Fibroblast of skin of left quadriceps (primary cell): ENCODE measurements at regions not wholly inside any gene's neighbourhood (a gene's known extent, or its start where the extent isn't known, plus 50 kb on each side); places are given as distances from the start of the nearest gene placed in this dataset.
"Not testable (repeated sequence)": the region's sequence is repeated elsewhere in the genome, so short reads cannot be mapped to it uniquely, and the experiment has no call there.

Experiments used
- DNase-seq, 2 experiments: peaks; one replicate each; pipeline ENCODE4 v3.0.0-alpha.2; 2013; ENCODE audit warnings: low read depth in 2 of 2

DNA sequence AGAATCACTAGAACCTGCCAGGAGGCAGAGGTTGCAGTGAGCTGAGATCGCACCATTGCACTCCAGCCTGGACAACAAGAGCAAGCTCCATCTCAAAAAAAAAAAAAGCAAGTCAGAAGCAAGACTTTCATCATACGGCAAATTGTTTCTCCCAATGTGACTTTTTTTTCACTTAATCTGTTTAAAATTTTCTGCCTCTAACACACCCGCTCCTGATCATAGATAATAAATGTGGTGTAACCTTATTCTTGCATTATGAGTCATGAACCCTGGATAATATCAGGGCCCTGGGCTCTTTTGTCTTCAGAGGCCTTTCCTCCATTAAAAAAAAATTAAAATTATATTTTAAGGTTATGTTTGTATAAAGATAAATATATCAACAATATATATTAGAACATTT lies 111.4 kb upstream of the JCAD start:
- peak; percentile 63 to 65 for DNase-seq

GRCh38 chr10:30170146-30170545 lies 110.8 kb upstream of the JCAD start:
- DNase-seq = no peak

DNA sequence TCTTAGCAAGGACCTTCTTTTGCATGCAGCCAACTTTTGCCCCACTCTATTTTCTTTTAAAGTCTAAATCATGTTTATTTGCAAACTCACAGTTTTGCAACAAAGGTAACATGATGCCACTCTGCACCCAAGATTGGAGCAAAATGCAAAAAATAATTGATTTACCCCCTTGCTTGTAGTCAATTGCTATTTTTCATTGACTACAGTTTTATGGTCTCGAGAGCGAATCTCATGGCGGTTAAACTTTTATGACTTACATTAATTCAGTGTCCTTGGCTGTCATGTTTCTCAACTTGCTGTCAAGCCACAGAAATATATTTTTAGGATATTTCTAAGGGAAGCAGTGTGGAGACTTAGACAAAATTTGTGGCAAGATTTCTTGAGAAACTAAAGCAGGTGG lies 110.0 kb upstream of the JCAD start:
- DNase-seq = no peak

DNA sequence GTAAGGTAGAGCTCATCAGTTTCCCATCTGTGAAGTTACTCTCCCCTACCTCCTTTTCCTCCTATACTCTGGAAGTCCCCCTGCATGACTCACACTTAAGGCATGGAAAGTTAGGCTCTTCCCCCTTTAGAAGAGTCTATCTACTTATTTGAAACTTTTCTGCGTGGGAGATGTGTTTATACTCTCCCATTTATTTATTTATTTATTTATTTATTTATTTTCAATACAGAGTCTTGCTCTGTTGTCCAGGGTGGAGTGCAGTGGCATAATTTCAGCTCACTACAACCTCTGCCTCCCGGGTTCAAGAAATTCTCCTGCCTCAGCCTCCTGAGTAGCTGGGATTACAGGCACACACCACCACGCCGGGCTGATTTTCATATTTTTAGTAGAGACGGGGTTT lies 107.5 kb upstream of the JCAD start:
- no peak for DNase-seq

GRCh38 chr10:30163410-30163809 lies 104.0 kb upstream of the JCAD start:
- not testable (repeated sequence) for DNase-seq

GRCh38 chr10:30162796-30163195 lies 103.4 kb upstream of the JCAD start:
- DNase-seq = not testable (repeated sequence)

DNA sequence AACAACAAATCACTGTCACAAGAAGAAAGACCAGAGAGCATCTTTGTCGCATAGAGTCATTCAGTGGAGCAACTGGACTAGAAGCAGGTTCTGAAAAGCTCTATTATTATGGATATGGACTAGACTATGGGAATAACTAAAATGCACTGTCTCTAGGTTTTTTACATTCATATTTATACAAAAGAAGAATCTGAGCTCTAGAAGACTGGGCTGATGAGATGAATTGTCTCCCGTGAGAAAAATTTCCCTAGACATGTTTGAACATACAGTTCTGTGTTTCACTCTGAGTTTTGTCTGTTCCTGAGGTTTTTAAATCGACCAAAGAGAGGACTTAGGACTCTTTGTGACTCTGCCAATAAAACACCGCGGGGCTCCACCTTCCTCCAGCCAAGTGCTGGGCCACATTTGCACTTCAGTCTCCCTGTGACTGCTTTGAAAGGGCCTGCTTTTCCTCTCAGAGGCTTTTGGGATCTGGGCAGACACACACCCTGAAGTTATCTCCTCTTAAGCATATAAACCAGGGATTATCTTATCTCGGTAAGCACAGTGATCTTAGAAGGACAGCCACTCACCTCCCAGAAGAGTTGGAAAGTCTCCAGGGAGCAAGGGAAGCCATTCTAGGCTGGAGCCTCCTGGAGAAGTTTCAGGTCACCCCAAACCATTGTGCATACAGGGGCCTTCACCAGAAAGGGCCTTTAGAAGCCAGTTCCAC lies 101.0 kb upstream of the JCAD start:
- no peak for DNase-seq

DNA sequence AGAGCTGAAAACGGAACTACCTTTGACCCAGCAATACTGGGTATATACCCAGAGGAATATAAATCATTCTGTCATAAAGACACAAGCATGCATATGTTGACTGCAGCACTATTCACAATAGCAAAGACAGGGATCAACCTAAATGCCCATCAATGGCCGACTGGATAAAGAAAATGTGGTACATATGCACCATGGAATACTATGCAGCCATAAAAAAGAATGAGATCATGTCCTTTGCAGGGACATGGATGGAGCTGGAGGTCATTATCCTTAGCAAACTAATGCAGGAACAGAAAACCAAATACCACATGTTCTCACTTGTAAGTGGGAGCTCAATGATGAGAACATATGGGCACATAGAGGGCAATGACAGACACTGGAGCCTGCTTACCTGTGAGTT lies 100.2 kb upstream of the JCAD start:
- not testable (repeated sequence) for DNase-seq

GRCh38 chr10:30158325-30158960 lies 99.1 kb upstream of the JCAD start:
- no peak for DNase-seq

DNA sequence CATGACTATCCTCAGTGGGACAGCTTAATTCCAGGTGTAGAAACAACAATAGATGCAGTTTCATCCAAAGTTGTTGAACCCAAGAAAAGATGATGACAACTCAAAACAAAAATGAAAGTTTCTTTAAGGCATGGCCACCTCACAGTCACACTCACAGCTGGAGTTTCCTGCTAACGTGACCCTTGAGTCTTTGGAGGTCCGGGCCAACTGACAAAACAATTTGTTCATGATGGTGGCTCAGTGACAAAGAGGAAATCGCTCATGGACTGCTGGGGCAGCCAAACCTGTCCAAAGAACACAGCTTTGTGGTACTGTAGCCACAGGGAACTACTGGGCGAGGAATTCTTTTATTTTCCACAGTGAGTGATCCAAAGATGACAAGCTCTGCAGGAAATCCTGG lies 96.0 kb upstream of the JCAD start:
- no peak for DNase-seq

GRCh38 chr10:30154561-30154960 lies 95.2 kb upstream of the JCAD start:
- no peak for DNase-seq

- no peak for DNase-seq
These were observed 94.7 kb upstream of the JCAD start for GRCh38 chr10:30154126-30154525.

DNA sequence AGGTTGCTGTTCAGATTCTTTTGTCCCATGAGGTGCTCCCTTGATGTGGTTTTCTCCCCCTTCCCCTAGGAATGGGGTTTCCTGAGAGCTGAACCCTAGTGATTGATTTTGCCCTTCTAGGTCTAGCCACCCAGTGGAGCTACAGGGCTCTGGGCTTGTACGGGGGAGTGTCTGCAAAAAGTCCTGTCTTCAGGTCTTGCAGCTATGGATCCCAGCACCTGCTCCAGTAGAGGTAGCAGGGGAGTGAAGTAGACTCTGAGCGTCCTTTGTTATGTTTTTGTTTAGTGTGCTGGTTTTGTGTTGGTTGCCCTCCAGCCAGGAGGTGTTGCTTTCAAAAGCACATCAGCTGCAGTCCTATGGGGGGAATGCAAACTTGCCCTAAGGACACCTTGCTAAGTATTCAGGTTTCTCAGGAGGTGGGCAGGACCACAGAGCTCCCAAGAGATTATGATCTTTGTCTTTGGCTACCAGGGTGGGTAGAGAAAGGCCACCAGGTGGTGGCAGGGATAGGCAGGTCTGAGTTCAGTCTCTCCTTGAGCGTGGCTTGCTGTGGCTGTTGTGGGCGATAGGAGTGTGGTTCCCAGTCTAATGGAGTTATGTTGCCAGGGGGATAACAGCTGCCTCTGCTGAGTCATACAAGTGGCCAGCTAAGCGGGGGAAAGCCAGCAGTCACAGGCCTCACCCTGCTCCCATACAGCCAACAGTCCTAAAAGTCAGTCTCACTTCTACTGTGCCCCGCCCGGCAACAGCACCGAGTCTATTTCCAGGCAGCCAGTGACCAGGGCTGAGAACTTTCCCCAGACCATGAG lies 92.4 kb upstream of the JCAD start:
- no peak for DNase-seq

DNA sequence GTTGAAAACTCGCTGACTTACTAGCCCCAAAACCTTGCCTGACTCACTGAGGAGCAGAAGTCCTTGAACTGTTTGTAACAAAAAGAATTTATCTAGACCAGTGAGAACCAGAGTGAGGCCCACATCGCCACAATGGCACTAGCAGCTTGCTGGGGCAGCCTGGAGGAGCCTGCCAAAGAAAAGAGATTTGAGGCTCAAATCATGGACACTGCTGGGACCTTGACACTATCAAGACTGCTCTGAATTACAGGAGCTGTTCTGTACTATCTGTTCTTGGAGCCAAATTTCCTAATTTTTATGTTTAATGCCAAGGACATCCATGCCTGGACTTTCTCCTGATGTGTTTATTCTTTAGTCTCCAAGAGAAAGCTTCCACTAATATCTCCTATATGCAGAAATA lies 82.0 kb upstream of the JCAD start:
- no peak for DNase-seq

- no peak for DNase-seq
These were observed 75.0 kb upstream of the JCAD start for GRCh38 chr10:30134171-30134945.

GRCh38 chr10:30133198-30133597 lies 73.8 kb upstream of the JCAD start:
- no peak for DNase-seq

DNA sequence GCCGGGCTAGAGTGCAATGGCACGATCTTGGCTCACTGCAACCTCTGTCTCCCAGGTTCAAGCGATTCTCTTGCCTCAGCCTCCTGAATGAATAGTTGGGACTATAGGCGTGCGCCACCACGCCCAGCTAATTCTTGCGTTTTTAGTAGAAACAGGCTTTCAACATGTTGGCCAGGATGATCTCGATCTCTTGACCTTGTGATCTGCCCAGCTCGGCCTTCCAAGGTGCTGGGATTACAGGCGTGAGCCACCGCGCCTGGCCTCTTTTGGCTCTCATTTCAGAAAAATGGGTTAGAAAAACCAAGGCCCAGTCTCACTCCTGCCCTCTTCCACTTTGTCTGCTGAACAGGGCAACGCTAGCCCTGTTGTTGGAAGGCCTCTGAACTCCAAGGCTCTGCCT lies 72.0 kb upstream of the JCAD start:
- DNase-seq = not testable (repeated sequence)

- not testable (repeated sequence) for DNase-seq
These were observed 69.9 kb upstream of the JCAD start for GRCh38 chr10:30129326-30129725.

- DNase-seq = peak; percentile 76 to 77
These were observed 67.7 kb upstream of the JCAD start for GRCh38 chr10:30127120-30127541.

DNA sequence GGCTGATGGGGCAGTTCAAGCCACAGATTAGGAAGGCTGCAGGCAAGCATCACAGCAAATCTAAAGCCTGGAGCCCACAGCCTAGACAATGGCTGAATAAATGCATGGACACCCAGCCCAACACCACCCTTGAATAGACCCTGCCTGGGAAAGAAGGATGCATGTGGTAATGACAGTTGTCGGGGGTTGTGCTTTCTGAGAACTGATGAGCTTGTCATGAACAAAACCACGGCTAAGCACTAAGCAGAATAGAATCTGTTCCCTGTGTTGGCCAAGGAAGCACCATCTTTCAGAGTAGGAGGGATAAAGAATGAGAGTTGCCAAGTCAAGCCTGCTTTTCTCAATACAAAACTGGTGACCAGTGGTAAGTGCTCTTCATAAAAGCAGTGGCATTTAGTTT lies 66.1 kb upstream of the JCAD start:
- DNase-seq = no peak

- DNase-seq = no peak
These were observed 65.3 kb upstream of the JCAD start for GRCh38 chr10:30124704-30125103.

- DNase-seq = no peak
These were observed 62.0 kb upstream of the JCAD start for GRCh38 chr10:30121401-30121800.
